ENCODE measurements at regions not wholly inside any gene's neighbourhood (a gene's known extent, or its start where the extent isn't known, plus 50 kb on each side); places are given as distances from the start of the nearest gene placed in this dataset.

GRCh38 chrX:118205421-118206395 lies 89.1 kb upstream of the KLHL13 start:
- no peak for TF ChIP-seq EZH2phosphoT487 (IDR thresholded peaks at IDR 0.05; ENCODE audit: borderline replicate concordance, low read depth, low read length)
- no peak for TF ChIP-seq CTCF (conservative IDR thresholded peaks at IDR 0.05; ENCODE audit: low read length)

All from OCI-LY7 (cell line).